ENCODE measurements at regions not wholly inside any gene's neighbourhood (a gene's known extent, or its start where the extent isn't known, plus 50 kb on each side); places are given as distances from the start of the nearest gene placed in this dataset.
"Not testable (repeated sequence)": the region's sequence is repeated elsewhere in the genome, so short reads cannot be mapped to it uniquely, and the experiment has no call there.

DNA sequence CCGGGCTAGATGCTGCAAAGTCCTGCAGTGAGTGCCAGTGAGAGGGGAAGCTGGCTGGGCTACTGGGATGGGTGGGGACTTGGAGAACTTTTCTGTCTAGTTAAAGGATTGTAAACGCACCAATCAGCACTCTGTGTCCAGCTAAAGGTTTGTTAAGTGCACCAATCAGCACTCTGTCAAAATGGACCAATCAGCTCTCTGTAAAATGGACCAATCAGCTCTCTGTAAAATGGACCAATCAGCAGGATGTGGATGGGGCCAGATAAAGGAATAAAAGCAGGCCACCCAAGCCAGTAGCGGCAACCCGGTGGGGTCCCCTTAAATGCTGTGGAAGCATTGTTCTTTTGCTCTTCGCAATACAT is 318.2 kb downstream of the RAPGEF2 start:
- TF ChIP-seq, protein P1, sequence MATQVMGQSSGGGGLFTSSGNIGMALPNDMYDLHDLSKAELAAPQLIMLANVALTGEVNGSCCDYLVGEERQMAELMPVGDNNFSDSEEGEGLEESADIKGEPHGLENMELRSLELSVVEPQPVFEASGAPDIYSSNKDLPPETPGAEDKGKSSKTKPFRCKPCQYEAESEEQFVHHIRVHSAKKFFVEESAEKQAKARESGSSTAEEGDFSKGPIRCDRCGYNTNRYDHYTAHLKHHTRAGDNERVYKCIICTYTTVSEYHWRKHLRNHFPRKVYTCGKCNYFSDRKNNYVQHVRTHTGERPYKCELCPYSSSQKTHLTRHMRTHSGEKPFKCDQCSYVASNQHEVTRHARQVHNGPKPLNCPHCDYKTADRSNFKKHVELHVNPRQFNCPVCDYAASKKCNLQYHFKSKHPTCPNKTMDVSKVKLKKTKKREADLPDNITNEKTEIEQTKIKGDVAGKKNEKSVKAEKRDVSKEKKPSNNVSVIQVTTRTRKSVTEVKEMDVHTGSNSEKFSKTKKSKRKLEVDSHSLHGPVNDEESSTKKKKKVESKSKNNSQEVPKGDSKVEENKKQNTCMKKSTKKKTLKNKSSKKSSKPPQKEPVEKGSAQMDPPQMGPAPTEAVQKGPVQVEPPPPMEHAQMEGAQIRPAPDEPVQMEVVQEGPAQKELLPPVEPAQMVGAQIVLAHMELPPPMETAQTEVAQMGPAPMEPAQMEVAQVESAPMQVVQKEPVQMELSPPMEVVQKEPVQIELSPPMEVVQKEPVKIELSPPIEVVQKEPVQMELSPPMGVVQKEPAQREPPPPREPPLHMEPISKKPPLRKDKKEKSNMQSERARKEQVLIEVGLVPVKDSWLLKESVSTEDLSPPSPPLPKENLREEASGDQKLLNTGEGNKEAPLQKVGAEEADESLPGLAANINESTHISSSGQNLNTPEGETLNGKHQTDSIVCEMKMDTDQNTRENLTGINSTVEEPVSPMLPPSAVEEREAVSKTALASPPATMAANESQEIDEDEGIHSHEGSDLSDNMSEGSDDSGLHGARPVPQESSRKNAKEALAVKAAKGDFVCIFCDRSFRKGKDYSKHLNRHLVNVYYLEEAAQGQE (IDR thresholded peaks at IDR 0.05; ENCODE audit: insufficient read depth in 1 of 2, low read depth in 2 of 2, low read length in 1 of 2) = not testable (repeated sequence)
- TF ChIP-seq, protein P2, sequence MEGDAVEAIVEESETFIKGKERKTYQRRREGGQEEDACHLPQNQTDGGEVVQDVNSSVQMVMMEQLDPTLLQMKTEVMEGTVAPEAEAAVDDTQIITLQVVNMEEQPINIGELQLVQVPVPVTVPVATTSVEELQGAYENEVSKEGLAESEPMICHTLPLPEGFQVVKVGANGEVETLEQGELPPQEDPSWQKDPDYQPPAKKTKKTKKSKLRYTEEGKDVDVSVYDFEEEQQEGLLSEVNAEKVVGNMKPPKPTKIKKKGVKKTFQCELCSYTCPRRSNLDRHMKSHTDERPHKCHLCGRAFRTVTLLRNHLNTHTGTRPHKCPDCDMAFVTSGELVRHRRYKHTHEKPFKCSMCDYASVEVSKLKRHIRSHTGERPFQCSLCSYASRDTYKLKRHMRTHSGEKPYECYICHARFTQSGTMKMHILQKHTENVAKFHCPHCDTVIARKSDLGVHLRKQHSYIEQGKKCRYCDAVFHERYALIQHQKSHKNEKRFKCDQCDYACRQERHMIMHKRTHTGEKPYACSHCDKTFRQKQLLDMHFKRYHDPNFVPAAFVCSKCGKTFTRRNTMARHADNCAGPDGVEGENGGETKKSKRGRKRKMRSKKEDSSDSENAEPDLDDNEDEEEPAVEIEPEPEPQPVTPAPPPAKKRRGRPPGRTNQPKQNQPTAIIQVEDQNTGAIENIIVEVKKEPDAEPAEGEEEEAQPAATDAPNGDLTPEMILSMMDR (IDR thresholded peaks at IDR 0.05) = not testable (repeated sequence)

Measured in Panc1 (cell line).